ENCODE measurements at regions not wholly inside any gene's neighbourhood (a gene's known extent, or its start where the extent isn't known, plus 50 kb on each side); places are given as distances from the start of the nearest gene placed in this dataset.
A peak's percentile ranks its signal among the peaks of the same experiment; 100 is the strongest.

DNA sequence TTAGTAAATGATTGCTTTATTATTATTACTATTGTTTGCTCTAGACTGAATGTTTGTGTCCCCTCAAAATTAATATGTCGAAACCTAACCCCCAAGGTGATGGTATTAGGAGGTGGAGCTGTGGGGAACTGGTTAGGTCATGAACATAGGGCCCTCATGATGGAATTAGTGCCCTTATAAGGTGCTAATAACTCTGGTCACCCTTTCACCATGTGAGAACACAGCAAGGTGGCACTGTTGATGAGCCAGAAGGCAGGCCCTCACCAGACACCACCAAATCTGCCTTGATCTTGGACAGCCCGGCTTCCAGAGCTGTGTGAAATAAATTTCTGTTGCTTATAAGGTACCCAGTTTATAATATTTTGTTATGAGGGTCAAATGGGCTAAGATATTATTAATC, 95.8 kb downstream of the BDNF start:
- no peak for DNase-seq (ENCODE audit: low read depth in 2 of 2)

DNA sequence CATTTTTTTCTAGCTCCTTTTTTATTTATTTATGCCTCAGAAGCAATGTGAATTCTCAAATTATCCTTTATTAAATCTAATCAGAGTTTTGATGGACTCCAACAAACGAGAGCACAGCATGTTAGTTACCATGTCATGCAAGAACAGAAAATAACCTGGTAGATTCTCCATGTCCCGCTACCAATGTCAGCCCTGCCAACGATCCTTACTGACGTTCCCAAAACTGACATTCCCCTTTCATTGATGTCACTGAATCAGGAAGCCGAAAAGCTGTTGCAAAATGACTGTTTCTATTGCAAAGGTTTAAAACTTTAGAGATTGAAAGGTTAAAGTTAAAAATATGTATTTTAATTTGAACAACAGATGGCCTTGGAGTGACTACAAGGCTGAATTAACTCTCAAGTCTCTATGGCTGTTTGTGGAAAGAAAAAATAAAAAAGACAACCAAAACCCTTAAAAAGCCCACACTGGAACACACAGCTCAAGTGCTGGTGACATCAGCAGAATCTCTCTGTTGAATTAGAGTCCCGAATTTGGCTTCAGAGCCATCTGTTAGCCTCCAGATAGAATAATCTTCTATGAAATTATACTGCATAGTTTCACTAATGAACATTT, 96.8 kb downstream of the BDNF start:
- no peak for DNase-seq (ENCODE audit: low read depth in 2 of 2)

DNA sequence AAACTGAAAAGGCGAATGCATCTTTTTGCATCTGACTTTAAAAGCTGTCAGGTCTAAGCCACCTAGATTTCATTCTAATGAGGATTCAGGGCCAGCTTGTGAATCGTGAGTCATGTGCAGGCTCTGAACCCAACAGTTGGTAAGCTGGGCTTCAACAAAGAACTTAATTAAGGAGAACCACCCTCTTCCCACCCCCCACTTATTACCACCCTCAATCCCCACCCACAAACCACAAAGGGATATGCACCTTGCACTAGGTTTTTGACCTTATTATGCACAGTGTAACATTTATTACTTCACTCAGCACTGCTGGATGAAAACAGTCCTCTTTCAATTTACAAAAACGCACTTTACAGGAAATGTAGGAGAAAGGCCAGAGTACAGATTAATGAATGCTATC, 94.1 kb upstream of the LIN7C start:
- DNase-seq (ENCODE audit: low read depth in 2 of 2): no peak

DNA sequence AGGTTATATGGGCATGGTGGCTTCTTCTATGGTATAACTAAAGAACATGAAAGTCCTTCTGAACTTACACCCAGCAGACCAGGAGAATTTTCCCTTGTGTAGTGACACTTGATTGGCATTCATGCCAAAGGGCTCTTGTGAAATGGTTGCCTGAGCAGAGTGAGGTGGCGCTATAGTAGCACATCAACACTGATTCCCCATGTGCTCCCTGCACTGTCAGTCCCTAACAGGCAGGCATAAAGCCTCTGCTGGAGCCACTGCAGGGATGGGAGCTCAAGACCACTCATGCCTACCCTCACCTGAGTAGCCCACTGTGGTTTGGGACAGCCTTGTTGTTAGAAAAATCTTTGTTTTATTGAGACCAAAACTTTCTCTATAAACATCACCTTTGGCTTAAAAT, 92.6 kb upstream of the LIN7C start:
- no peak for DNase-seq (ENCODE audit: low read depth in 2 of 2)

DNA sequence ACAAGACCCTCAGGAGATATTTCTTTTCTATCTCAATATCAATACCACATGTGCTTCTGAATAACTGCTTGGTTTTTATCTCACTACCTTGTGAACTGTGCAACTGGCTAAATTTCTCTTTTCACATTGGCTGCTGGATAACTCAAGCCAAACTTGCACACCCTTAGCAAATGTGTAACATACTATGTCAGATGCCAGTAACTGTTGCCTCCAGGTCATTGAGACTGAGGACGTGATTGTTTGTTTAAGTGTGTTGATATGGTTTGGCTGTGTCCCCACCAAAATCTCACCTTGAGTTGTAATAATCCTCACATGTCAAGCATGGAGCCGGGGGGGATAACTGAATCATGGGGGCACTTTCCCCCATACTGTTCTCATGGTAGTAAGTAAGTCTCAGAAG, 90.2 kb upstream of the LIN7C start:
- DNase-seq (ENCODE audit: low read depth in 2 of 2): no peak

DNA sequence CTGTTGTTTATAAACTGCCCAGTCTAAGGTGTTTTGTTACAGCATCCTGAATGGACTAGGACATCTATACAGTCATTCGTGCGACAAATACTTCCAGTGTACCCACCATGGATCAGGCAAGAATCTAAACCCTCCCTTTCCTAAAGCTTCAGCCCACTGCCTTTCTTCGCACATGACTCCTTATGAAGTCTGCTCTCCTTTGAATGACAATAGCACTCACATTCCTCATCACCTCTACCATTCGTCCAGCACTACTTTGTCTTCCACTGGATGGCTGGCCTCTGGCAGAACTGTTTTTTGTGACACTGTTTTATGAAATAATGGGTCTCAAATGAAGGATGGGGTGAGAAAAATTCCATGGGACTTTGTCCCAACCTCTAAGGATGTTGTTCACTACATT, 89.8 kb upstream of the LIN7C start:
- no peak for DNase-seq (ENCODE audit: low read depth in 2 of 2)

DNA sequence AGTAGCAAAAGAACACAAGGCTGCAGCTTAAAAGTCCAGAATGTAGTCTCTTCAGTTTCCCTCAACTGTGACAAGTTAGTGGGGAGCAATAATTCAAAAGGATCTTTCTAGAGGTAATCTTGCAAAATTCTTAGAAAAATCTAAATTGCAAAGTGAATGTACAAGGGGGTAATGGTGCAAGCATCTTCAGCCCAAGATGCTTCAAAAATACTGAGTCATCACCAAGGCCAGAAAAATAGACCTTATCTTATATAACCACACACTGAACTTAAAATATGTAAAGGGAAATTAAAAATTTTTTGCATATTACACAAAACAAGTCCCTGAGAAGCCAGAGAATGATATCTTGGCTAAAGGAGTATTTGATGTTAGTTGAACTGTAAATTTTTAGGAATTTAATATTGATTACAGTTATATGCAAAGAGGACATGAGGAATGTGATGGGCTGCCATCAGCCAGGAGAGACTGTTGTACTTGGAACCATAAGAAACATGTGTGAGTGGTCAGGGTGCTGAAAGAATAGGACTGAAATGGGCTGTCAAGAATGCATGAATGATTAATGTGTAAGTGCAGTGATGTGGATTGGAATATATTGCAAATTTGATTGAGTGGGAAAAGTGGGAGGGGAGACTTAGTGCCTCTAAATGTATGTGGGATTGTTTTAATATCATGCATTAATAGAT, 85.7 kb upstream of the LIN7C start:
- peak in 1 of 2 experiments; percentile 4 for DNase-seq (ENCODE audit: low read depth in 2 of 2)

DNA sequence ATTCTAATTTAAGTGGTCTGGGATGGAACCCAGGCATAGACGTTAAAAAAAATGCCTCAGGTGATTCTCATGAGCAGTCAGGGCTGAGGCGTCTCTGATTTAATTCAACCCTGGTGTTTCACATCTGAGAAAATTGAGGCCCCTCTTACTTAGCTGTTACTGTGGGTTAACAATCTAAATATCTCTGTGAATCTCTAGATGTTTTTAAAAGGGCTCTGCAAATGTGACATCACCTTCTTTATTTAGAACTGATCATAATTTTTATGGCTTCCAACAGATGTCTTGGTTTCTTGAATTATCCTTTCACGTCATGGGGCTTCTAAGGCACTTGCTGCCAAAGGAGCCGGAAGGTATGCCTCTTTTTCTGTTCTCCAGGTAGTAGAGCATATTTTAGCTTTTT, 76.1 kb upstream of the LIN7C start:
- no peak for DNase-seq (ENCODE audit: low read depth in 2 of 2)

DNA sequence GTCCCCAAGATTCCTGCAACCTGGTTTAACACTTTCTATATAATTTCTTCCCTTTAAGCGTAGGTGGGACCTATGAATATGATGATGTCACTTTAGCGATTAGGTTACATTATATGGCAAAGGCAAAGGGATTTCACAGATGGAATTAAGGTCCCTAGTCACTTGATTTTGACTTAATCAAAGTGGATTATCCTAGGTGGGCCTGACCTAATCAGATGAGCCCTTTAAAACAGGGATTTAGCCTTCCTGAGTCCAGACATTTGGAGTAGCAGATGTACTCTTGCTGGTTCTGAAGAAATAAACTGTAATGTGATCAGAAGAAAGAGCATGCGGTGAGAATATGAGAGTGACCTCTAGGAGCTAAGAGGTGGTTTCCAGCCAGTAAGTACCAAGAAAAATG, 67.8 kb upstream of the LIN7C start:
- no peak for DNase-seq (ENCODE audit: low read depth in 2 of 2)

DNA sequence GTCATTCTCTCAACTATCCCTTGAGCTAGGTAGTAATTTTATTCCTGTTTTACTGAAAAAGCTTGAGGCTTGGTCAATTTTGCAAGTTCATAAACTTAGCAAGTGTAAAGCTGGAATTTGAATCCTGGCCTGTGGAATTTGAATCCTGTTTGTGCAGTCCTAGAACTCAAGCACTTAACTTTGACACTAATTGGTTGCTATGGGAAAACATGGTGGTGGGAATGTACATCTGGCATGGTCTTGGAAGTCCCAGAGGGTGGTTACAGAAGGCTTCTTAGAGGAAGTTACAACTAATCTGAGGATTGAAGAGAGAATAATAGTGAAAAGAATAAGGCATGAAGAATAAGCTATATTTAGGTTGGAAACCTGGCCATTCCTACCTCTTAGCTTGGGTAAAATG, 66.5 kb upstream of the LIN7C start:
- DNase-seq (ENCODE audit: low read depth in 2 of 2): no peak

DNA sequence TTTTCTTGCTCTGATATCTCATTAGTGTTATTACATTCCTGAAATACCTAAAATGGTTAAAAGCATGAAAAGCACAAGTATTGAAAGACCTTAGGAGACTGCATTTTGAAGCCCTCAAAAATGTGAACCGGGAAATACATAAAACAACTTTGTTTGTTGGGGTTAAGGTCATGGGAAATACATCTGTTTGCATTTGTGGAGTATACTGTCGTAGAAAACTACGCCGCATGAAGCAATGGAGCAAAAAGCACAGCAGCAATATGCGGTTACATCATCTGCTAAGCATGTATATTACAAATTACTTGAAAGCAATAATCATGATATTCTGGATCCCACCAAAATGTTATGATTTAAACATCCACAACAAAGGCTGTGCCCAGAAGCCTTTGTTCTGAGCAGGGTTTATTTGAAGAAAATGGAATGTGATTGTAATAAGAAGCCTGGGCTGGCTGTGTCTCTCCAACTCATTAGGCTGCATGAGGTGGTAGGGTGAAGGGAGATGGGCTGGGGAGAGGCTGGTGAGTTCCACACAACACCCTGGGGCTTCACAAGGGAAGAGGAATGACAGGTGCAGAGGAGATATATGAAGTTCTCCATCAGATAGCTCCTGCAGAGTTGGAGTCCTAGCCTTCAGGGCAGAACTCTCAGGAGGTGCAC, 64.7 kb upstream of the LIN7C start:
- peak; percentile 71 to 75 for DNase-seq (ENCODE audit: low read depth in 2 of 2)

DNA sequence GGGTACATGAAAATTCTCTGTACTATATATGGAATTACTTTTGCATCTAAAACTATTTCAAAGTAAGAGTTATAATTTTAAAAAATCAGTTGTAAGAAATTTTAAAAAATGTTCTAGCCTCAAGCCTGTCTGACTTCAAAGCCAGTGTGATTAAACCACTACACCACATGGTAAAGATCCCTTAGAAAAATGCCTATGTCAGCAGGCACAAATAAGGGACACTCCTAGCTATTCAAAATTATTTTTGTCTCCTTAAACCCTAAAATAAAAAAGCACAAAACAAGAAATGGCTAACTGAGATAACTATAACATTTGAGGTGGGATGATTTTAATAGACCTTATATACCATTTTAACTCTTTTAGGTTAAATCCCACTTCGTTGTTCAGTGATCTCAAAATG, 64.0 kb upstream of the LIN7C start:
- DNase-seq (ENCODE audit: low read depth in 2 of 2): no peak

DNA sequence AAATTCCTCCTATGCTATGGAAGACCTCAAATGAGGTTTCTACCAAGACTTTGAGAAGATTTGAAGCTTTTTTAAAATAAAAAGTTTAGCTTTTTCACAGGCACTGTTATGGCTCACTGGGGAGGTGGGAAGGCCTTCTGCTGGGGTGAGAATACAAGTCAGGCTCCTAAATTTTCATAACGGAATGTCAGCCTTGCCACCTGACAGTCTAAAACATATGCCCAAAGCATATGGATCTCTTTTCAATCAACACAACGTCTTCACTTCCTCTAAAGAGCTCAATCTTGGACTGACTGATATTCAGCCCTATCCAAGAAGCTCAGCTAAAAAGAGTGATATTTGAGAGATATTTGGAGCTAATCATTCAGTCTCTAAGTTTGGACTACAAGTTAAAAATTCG, 57.1 kb upstream of the LIN7C start:
- no peak for DNase-seq (ENCODE audit: low read depth in 2 of 2)

DNA sequence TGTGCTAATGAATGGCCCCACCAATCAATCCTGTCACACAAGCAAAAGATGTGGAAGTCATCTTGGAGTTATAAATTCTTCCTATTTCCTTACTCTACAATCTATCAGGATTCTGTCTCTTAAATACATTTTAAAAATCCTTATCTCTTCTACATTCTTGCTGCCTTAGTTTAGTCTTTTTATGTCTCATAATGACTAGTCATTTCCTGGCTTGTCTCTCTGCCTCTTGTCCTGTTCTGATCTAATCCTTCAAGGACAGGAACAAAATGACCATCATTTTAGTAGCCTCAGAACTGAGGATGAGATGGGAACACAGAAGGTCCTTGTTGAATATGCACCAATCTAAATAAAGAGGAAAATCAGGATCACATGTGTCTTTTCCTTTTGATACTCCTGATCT, 56.6 kb upstream of the LIN7C start:
- DNase-seq (ENCODE audit: low read depth in 2 of 2): no peak

DNA sequence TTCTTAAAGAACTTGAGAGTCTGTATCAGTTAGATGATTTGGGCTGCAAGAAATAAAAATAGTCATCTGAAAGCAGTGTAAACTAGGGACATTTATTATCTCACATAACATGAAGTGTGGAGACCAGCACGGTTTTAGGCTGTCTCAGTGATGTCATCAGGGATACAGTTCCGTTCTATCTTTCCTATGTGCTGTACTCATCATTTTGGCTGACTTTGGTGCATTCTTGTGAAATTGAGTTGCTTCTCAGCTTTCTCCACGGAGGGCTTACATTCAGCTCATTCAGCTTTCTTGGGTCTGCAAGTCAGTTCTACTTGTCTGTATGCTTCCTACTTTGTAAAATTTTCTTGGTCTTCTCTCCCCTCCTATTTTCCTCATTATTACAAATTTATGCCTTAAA, 51.8 kb upstream of the LIN7C start:
- DNase-seq (ENCODE audit: low read depth in 2 of 2): no peak

DNA sequence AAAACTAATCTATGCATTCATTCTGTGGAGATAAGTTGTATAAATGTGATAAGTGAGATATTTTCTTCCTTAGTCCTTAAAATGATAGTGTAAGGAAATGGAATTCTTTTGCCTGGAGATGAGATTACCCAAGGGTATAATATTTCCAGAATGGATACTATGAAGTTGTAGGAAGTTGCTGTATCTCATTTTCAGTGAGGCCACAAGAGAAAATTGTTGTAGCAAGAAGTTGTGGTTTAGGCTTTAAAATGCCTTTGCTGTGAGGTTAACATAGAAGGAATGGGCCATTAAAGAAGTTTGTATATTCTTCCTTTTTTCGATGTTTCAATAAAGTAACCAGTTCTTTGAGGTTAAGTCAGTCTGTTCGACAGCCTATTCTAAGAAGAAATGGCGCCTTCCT, 50.7 kb upstream of the LIN7C start:
- peak in 1 of 2 experiments; percentile 30 for DNase-seq (ENCODE audit: low read depth in 2 of 2)
